Coronary artery (tissue), 2 donors: ENCODE measurements at regions not wholly inside any gene's neighbourhood (a gene's known extent, or its start where the extent isn't known, plus 50 kb on each side); places are given as distances from the start of the nearest gene placed in this dataset.
"Not testable (repeated sequence)": the region's sequence is repeated elsewhere in the genome, so short reads cannot be mapped to it uniquely, and the experiment has no call there.

ENCODE experiments used
- DNase-seq: peaks from one replicate; pipeline ENCODE4 v3.0.0-alpha.2; 2017; ENCODE audit warnings: low spot score
- H3K27ac ChIP-seq, 2 donors: fragments of 200-600 bp; sonication (generic); one replicate each; pipeline ENCODE4 v1.5.1; 2016 to 2019
- H3K4me3 ChIP-seq: fragments of 200-600 bp; sonication (generic); 2 replicates; pipeline ENCODE4 v1.5.1; 2016; ENCODE audit warnings: mild to moderate bottlenecking, moderate library complexity
- CTCF ChIP-seq: fragments of 200-600 bp; sonication (generic); IDR thresholded peaks from one replicate; pipeline ENCODE4 v1.5.1; 2019; ENCODE audit warnings: antibody characterized with exemption

- no peak for TF ChIP-seq CTCF
- no peak for DNase-seq
These were observed 157.9 kb downstream of the LNPK start for GRCh38 chr2:175844169-175844568.

GRCh38 chr2:175843625-175844024, 158.4 kb downstream of the LNPK start:
- TF ChIP-seq CTCF, result no peak
- H3K27ac ChIP-seq, result no peak overlapping the region
- no peak overlapping the region for H3K4me3 ChIP-seq
- no peak for DNase-seq

More at GRCh38 chr2:175844169-175844568, 157.9 kb downstream of the LNPK start:
- no peak overlapping the region for H3K4me3 ChIP-seq
- no peak overlapping the region for H3K27ac ChIP-seq

GRCh38 chr2:175842996-175843395, 159.1 kb downstream of the LNPK start:
- Histone ChIP-seq H3K27ac (no peak overlapping the region), H3K4me3 (no peak overlapping the region)
- TF ChIP-seq CTCF, result no peak
- DNase-seq, result no peak

- not testable (repeated sequence) for H3K27ac ChIP-seq, DNase-seq, H3K4me3 ChIP-seq
These were observed 161.3 kb downstream of the LNPK start for GRCh38 chr2:175840765-175841164.

- no peak overlapping the region for H3K4me3 ChIP-seq
- no peak for TF ChIP-seq CTCF
- no peak for DNase-seq
- no peak overlapping the region for H3K27ac ChIP-seq
These were observed 161.8 kb downstream of the LNPK start for GRCh38 chr2:175840256-175840655.

GRCh38 chr2:175838979-175839378, 163.1 kb downstream of the LNPK start:
- Histone ChIP-seq H3K4me3 (no peak overlapping the region), H3K27ac (no peak overlapping the region)
- no peak for DNase-seq
- TF ChIP-seq CTCF, result no peak

- DNase-seq, result no peak
- H3K27ac ChIP-seq, result no peak overlapping the region
- no peak overlapping the region for H3K4me3 ChIP-seq
- TF ChIP-seq CTCF, result no peak
These were observed 165.0 kb downstream of the LNPK start for GRCh38 chr2:175837046-175837445.

- no peak overlapping the region for H3K4me3 ChIP-seq
- no peak for DNase-seq
- TF ChIP-seq CTCF, result no peak
- H3K27ac ChIP-seq, result no peak overlapping the region
These were observed 165.7 kb downstream of the LNPK start for GRCh38 chr2:175836361-175836760.
